ENCODE measurements at regions not wholly inside any gene's neighbourhood (a gene's known extent, or its start where the extent isn't known, plus 50 kb on each side); places are given as distances from the start of the nearest gene placed in this dataset.

DNA sequence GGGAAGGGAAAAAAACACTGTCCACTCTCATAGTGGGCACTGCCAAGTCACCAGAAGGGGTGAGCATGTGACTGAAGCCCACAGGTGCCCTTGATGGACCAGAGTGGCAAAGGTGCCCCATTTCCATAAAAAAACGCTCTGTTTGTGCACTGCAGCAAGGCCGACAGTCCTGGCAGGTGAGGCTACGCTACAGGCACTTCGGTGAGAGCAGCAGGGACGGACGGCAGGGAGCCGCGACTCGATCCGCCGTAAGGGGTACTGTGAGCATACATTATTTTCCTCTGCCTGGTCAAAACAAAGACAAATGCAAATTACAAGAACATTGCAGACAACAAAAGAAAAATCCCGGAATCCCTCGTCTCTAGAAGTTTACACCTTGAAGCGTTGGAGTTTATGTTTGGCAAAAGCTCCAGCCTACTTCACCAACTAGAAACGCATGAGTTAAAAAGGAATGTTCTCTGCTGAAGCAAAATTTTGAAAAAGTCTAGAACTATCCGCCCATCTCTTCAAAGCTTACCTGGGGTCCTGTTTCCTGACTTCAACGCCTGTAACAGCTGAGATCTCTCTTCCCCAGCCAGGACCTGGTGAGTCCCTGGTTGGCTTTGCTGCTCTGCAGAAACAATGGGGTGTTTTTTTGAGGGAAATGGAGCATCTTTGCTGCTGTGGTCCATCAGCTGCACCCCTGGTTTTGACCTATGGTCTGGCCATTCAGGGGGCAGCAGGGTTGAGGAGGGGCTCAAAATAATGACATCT, 52.9 kb upstream of the RFLNA start:
- H3K4me3 ChIP-seq (ENCODE audit: insufficient read depth, low read length), result no peak overlapping the region
- H3K27ac ChIP-seq (ENCODE audit: low read depth, low read length), result no peak overlapping the region
- H3K79me2 ChIP-seq (ENCODE audit: insufficient read depth, low read length), result no peaks in the 10 kb centered on the region
- no peaks in the 10 kb centered on the region for H3K9me3 ChIP-seq (ENCODE audit: low read depth, low read length)
- H3K27me3 ChIP-seq (ENCODE audit: insufficient read depth, low read length), result no peaks in the 10 kb centered on the region
- H3K4me2 ChIP-seq (ENCODE audit: insufficient read depth, low read length), result no peak overlapping the region
- H3K4me1 ChIP-seq (ENCODE audit: insufficient read depth, low read length), result peaks cover 6% of the 10 kb centered on the region
- TF ChIP-seq, protein P1, sequence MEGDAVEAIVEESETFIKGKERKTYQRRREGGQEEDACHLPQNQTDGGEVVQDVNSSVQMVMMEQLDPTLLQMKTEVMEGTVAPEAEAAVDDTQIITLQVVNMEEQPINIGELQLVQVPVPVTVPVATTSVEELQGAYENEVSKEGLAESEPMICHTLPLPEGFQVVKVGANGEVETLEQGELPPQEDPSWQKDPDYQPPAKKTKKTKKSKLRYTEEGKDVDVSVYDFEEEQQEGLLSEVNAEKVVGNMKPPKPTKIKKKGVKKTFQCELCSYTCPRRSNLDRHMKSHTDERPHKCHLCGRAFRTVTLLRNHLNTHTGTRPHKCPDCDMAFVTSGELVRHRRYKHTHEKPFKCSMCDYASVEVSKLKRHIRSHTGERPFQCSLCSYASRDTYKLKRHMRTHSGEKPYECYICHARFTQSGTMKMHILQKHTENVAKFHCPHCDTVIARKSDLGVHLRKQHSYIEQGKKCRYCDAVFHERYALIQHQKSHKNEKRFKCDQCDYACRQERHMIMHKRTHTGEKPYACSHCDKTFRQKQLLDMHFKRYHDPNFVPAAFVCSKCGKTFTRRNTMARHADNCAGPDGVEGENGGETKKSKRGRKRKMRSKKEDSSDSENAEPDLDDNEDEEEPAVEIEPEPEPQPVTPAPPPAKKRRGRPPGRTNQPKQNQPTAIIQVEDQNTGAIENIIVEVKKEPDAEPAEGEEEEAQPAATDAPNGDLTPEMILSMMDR (IDR thresholded peaks at IDR 0.05; ENCODE audit: extremely low read depth, low read depth, low read length), result no peak
- no peak overlapping the region for H2AFZ ChIP-seq (ENCODE audit: low read length)
- H4K20me1 ChIP-seq (ENCODE audit: insufficient read depth, low read length), result no peaks in the 10 kb centered on the region
- no peak for DNase-seq (ENCODE audit: insufficient read length, low spot score, missing footprints)
- H3K36me3 ChIP-seq (ENCODE audit: insufficient read depth, low read length), result no peaks in the 10 kb centered on the region

- no peaks in the 10 kb centered on the region for H3K4me1 ChIP-seq (ENCODE audit: insufficient read depth, low read length)
- H3K27me3 ChIP-seq (ENCODE audit: insufficient read depth, low read length), result peaks cover 3% of the 10 kb centered on the region
- H2AFZ ChIP-seq (ENCODE audit: low read length), result no peak overlapping the region
- no peaks in the 10 kb centered on the region for H3K79me2 ChIP-seq (ENCODE audit: insufficient read depth, low read length)
- no peaks in the 10 kb centered on the region for H3K36me3 ChIP-seq (ENCODE audit: insufficient read depth, low read length)
- TF ChIP-seq, protein P1 (IDR thresholded peaks at IDR 0.05; ENCODE audit: extremely low read depth, low read depth, low read length), result no peak
- H4K20me1 ChIP-seq (ENCODE audit: insufficient read depth, low read length), result no peaks in the 10 kb centered on the region
- no peak for DNase-seq (ENCODE audit: insufficient read length, low spot score, missing footprints)
- H3K9me3 ChIP-seq (ENCODE audit: low read depth, low read length), result no peaks in the 10 kb centered on the region
- no peak overlapping the region for H3K4me3 ChIP-seq (ENCODE audit: insufficient read depth, low read length)
- H3K4me2 ChIP-seq (ENCODE audit: insufficient read depth, low read length), result no peak overlapping the region
- no peak overlapping the region for H3K27ac ChIP-seq (ENCODE audit: low read depth, low read length)
Observed at GRCh38 chr12:124242529-124243065, 52.3 kb upstream of the RFLNA start.

GRCh38 chr12:124243936-124244335, 51.0 kb upstream of the RFLNA start:
- DNase-seq (ENCODE audit: insufficient read length, low spot score, missing footprints), result no peak
- no peaks in the 10 kb centered on the region for H3K9me3 ChIP-seq (ENCODE audit: low read depth, low read length)
- no peak overlapping the region for H3K4me2 ChIP-seq (ENCODE audit: insufficient read depth, low read length)
- no peaks in the 10 kb centered on the region for H3K79me2 ChIP-seq (ENCODE audit: insufficient read depth, low read length)
- H3K27ac ChIP-seq (ENCODE audit: low read depth, low read length), result no peak overlapping the region
- no peak overlapping the region for H3K4me3 ChIP-seq (ENCODE audit: insufficient read depth, low read length)
- H4K20me1 ChIP-seq (ENCODE audit: insufficient read depth, low read length), result no peaks in the 10 kb centered on the region
- H2AFZ ChIP-seq (ENCODE audit: low read length), result no peak overlapping the region
- H3K27me3 ChIP-seq (ENCODE audit: insufficient read depth, low read length), result peaks cover 12% of the 10 kb centered on the region
- no peaks in the 10 kb centered on the region for H3K36me3 ChIP-seq (ENCODE audit: insufficient read depth, low read length)
- TF ChIP-seq, protein P1 (IDR thresholded peaks at IDR 0.05; ENCODE audit: extremely low read depth, low read depth, low read length), result no peak
- peaks cover 3% of the 10 kb centered on the region for H3K4me1 ChIP-seq (ENCODE audit: insufficient read depth, low read length)
